ENCODE measurements at regions not wholly inside any gene's neighbourhood (a gene's known extent, or its start where the extent isn't known, plus 50 kb on each side); places are given as distances from the start of the nearest gene placed in this dataset.

- in situ Hi-C loops (cut with HindIII; ENCODE audit: low sequenced_read_pairs), result no loop called here
- DNase-seq (ENCODE audit: low spot score), result peak; percentile 11
Measured at GRCh38 chr3:73805435-73805834, 180.7 kb upstream of the PDZRN3 start.

- in situ Hi-C loops (cut with HindIII; ENCODE audit: low sequenced_read_pairs), result no loop called here
- DNase-seq (ENCODE audit: low spot score), result no peak
Measured at GRCh38 chr3:73804204-73804603, 179.5 kb upstream of the PDZRN3 start.

GRCh38 chr3:73801444-73801843, 176.7 kb upstream of the PDZRN3 start:
- DNase-seq (ENCODE audit: low spot score), result no peak
- in situ Hi-C loops (cut with HindIII; ENCODE audit: low sequenced_read_pairs), result no loop called here

- DNase-seq (ENCODE audit: low spot score), result no peak
- in situ Hi-C loops (cut with HindIII; ENCODE audit: low sequenced_read_pairs), result no loop called here
Measured at GRCh38 chr3:73797311-73797710, 172.6 kb upstream of the PDZRN3 start.

GRCh38 chr3:73796382-73796781, 171.6 kb upstream of the PDZRN3 start:
- in situ Hi-C loops (cut with HindIII; ENCODE audit: low sequenced_read_pairs), result no loop called here
- no peak for DNase-seq (ENCODE audit: low spot score)

- in situ Hi-C loops (cut with HindIII; ENCODE audit: low sequenced_read_pairs), result no loop called here
- no peak for DNase-seq (ENCODE audit: low spot score)
Measured at GRCh38 chr3:73791356-73791755, 166.6 kb upstream of the PDZRN3 start.

- no peak for DNase-seq (ENCODE audit: low spot score)
- in situ Hi-C loops (cut with HindIII; ENCODE audit: low sequenced_read_pairs), result no loop called here
Measured at GRCh38 chr3:73789825-73790444, 165.2 kb upstream of the PDZRN3 start.

GRCh38 chr3:73787620-73788019, 162.9 kb upstream of the PDZRN3 start:
- no peak for DNase-seq (ENCODE audit: low spot score)
- in situ Hi-C loops (cut with HindIII; ENCODE audit: low sequenced_read_pairs), result no loop called here

GRCh38 chr3:73786998-73787397, 162.3 kb upstream of the PDZRN3 start:
- in situ Hi-C loops (cut with HindIII; ENCODE audit: low sequenced_read_pairs), result no loop called here
- DNase-seq (ENCODE audit: low spot score), result no peak

- in situ Hi-C loops (cut with HindIII; ENCODE audit: low sequenced_read_pairs), result no loop called here
- no peak for DNase-seq (ENCODE audit: low spot score)
Measured at GRCh38 chr3:73786321-73786807, 161.6 kb upstream of the PDZRN3 start.

- in situ Hi-C loops (cut with HindIII; ENCODE audit: low sequenced_read_pairs), result no loop called here
- no peak for DNase-seq (ENCODE audit: low spot score)
Measured at GRCh38 chr3:73784686-73785392, 160.1 kb upstream of the PDZRN3 start.

GRCh38 chr3:73783811-73784210, 159.1 kb upstream of the PDZRN3 start:
- DNase-seq (ENCODE audit: low spot score), result no peak
- in situ Hi-C loops (cut with HindIII; ENCODE audit: low sequenced_read_pairs), result no loop called here

- in situ Hi-C loops (cut with HindIII; ENCODE audit: low sequenced_read_pairs), result no loop called here
- DNase-seq (ENCODE audit: low spot score), result no peak
Measured at GRCh38 chr3:73781541-73781940, 156.8 kb upstream of the PDZRN3 start.

- in situ Hi-C loops (cut with HindIII; ENCODE audit: low sequenced_read_pairs), result no loop called here
- no peak for DNase-seq (ENCODE audit: low spot score)
Measured at GRCh38 chr3:73774645-73775044, 149.9 kb upstream of the PDZRN3 start.

- DNase-seq (ENCODE audit: low spot score), result no peak
- in situ Hi-C loops (cut with HindIII; ENCODE audit: low sequenced_read_pairs), result no loop called here
Measured at GRCh38 chr3:73773233-73773632, 148.5 kb upstream of the PDZRN3 start.

GRCh38 chr3:73772076-73772886, 147.5 kb upstream of the PDZRN3 start:
- in situ Hi-C loops (cut with HindIII; ENCODE audit: low sequenced_read_pairs), result no loop called here
- no peak for DNase-seq (ENCODE audit: low spot score)

GRCh38 chr3:73768524-73769308, 144.0 kb upstream of the PDZRN3 start:
- DNase-seq (ENCODE audit: low spot score), result no peak
- in situ Hi-C loops (cut with HindIII; ENCODE audit: low sequenced_read_pairs), result no loop called here

GRCh38 chr3:73766599-73767381, 142.0 kb upstream of the PDZRN3 start:
- in situ Hi-C loops (cut with HindIII; ENCODE audit: low sequenced_read_pairs), result no loop called here
- DNase-seq (ENCODE audit: low spot score), result no peak

Measured in G401 (cell line).